ENCODE measurements at regions not wholly inside any gene's neighbourhood (a gene's known extent, or its start where the extent isn't known, plus 50 kb on each side); places are given as distances from the start of the nearest gene placed in this dataset.
"Not testable (repeated sequence)": the region's sequence is repeated elsewhere in the genome, so short reads cannot be mapped to it uniquely, and the experiment has no call there.

GRCh38 chr9:124126648-124127646 lies 115.4 kb downstream of the LHX2 start:
- peak; percentile 61 for DNase-seq

- DNase-seq = no peak
These were observed 117.1 kb downstream of the LHX2 start for GRCh38 chr9:124128568-124129166.

- no peak for DNase-seq
These were observed 118.9 kb downstream of the LHX2 start for GRCh38 chr9:124130277-124131075.

GRCh38 chr9:124131518-124131917 lies 120.0 kb downstream of the LHX2 start:
- not testable (repeated sequence) for DNase-seq

GRCh38 chr9:124132671-124133147 lies 121.1 kb downstream of the LHX2 start:
- no peak for DNase-seq

GRCh38 chr9:124133727-124134126 lies 122.2 kb downstream of the LHX2 start:
- no peak for DNase-seq

GRCh38 chr9:124134526-124134925 lies 123.0 kb downstream of the LHX2 start:
- no peak for DNase-seq

GRCh38 chr9:124135813-124136365 lies 121.9 kb upstream of the NEK6 start:
- no peak for DNase-seq

GRCh38 chr9:124137009-124137943 lies 120.5 kb upstream of the NEK6 start:
- DNase-seq = no peak

GRCh38 chr9:124137944-124138335 lies 119.8 kb upstream of the NEK6 start:
- DNase-seq = no peak

- DNase-seq = no peak
These were observed 118.7 kb upstream of the NEK6 start for GRCh38 chr9:124139001-124139400.

GRCh38 chr9:124140941-124141568 lies 116.7 kb upstream of the NEK6 start:
- no peak for DNase-seq

- not testable (repeated sequence) for DNase-seq
These were observed 113.1 kb upstream of the NEK6 start for GRCh38 chr9:124144561-124145123.

- DNase-seq = no peak
These were observed 111.7 kb upstream of the NEK6 start for GRCh38 chr9:124146031-124146561.

- DNase-seq = no peak
These were observed 107.8 kb upstream of the NEK6 start for GRCh38 chr9:124149992-124150391.

- DNase-seq = no peak
These were observed 93.9 kb upstream of the NEK6 start for GRCh38 chr9:124163760-124164255.

GRCh38 chr9:124164811-124165210 lies 92.9 kb upstream of the NEK6 start:
- DNase-seq = no peak

GRCh38 chr9:124174433-124174832 lies 83.3 kb upstream of the NEK6 start:
- DNase-seq = no peak

- not testable (repeated sequence) for DNase-seq
These were observed 80.2 kb upstream of the NEK6 start for GRCh38 chr9:124177522-124177921.
